ENCODE measurements at regions not wholly inside any gene's neighbourhood (a gene's known extent, or its start where the extent isn't known, plus 50 kb on each side); places are given as distances from the start of the nearest gene placed in this dataset.

DNA sequence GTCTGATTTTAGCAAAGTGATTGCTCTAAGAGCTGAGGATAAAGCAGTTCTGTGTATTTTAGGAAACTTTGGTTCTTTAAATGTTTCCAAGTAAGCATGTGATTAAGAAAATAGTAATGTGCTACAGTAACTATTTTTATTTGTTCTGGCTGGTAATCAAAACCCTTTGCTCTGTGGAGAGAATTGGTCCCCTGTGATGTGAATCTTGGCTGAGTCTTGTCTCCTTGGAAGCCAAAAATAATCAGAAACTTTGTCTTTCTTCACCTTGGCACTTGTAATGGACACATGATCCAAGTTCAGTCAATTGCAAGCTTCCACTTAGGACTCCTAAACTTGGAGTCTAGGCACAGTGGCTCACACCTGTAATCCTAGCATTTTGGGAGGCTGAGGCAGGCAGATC lies 422.7 kb upstream of the CDH20 start:
- in situ Hi-C loops (cut with HindIII; ENCODE audit: low pct_unique_long_range_greater_than_20kb, low sequenced_read_pairs) (no loop called here), intact Hi-C loops (cut with micrococcal nuclease; ENCODE audit: unreplicated experiment) (no loop called here)
- DNase-seq (ENCODE audit: low read depth, low spot score) (no peak), ATAC-seq (no peak)
- CTCF ChIA-PET: no interaction called here
- H3K4me3 ChIP-seq (ENCODE audit: low read depth in 2 of 2, low read length in 2 of 2): no peak overlapping the region
- H3K27ac ChIP-seq (ENCODE audit: low read length): no peak overlapping the region
- no TSS peak for BruUV-seq (replicated peaks)
- TF ChIP-seq POLR2AphosphoS5 (IDR thresholded peaks at IDR 0.05; ENCODE audit: low read depth, low read length) (no peak), CTCF (IDR thresholded peaks at IDR 0.05) (no peak), TCF7L2 (IDR thresholded peaks at IDR 0.05; ENCODE audit: low read depth, low read length) (no peak), SIN3A (IDR thresholded peaks at IDR 0.05; ENCODE audit: borderline replicate concordance, insufficient read depth, low read depth, low read length) (no peak)
- TF ChIP-seq, protein P1, sequence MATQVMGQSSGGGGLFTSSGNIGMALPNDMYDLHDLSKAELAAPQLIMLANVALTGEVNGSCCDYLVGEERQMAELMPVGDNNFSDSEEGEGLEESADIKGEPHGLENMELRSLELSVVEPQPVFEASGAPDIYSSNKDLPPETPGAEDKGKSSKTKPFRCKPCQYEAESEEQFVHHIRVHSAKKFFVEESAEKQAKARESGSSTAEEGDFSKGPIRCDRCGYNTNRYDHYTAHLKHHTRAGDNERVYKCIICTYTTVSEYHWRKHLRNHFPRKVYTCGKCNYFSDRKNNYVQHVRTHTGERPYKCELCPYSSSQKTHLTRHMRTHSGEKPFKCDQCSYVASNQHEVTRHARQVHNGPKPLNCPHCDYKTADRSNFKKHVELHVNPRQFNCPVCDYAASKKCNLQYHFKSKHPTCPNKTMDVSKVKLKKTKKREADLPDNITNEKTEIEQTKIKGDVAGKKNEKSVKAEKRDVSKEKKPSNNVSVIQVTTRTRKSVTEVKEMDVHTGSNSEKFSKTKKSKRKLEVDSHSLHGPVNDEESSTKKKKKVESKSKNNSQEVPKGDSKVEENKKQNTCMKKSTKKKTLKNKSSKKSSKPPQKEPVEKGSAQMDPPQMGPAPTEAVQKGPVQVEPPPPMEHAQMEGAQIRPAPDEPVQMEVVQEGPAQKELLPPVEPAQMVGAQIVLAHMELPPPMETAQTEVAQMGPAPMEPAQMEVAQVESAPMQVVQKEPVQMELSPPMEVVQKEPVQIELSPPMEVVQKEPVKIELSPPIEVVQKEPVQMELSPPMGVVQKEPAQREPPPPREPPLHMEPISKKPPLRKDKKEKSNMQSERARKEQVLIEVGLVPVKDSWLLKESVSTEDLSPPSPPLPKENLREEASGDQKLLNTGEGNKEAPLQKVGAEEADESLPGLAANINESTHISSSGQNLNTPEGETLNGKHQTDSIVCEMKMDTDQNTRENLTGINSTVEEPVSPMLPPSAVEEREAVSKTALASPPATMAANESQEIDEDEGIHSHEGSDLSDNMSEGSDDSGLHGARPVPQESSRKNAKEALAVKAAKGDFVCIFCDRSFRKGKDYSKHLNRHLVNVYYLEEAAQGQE (IDR thresholded peaks at IDR 0.05; ENCODE audit: insufficient read depth in 1 of 2, low read depth in 2 of 2, low read length in 1 of 2): no peak
- H3K4me1 ChIP-seq (ENCODE audit: control insufficient read depth, insufficient read depth, low read length): no peaks in the 10 kb centered on the region
- H3K36me3 ChIP-seq (ENCODE audit: control insufficient read depth, insufficient read depth, low read length): no peaks in the 10 kb centered on the region
- POLR2A ChIA-PET: no interaction called here
- H3K27me3 ChIP-seq (ENCODE audit: control insufficient read depth, insufficient read depth, low read length): no peaks in the 10 kb centered on the region
- no peaks in the 10 kb centered on the region for H3K9me3 ChIP-seq (ENCODE audit: control insufficient read depth, insufficient read depth, low read depth, low read length)

- Histone ChIP-seq H3K27ac (ENCODE audit: low read length) (no peak overlapping the region), H3K9me3 (ENCODE audit: control insufficient read depth, insufficient read depth, low read depth, low read length) (no peaks in the 10 kb centered on the region), H3K4me1 (ENCODE audit: control insufficient read depth, insufficient read depth, low read length) (no peaks in the 10 kb centered on the region), H3K4me3 (ENCODE audit: low read depth in 2 of 2, low read length in 2 of 2) (no peak overlapping the region), H3K36me3 (ENCODE audit: control insufficient read depth, insufficient read depth, low read length) (no peaks in the 10 kb centered on the region), H3K27me3 (ENCODE audit: control insufficient read depth, insufficient read depth, low read length) (no peaks in the 10 kb centered on the region)
- BruUV-seq (replicated peaks): no TSS peak
- ATAC-seq: no peak
- DNase-seq (ENCODE audit: low read depth, low spot score): no peak
- TF ChIP-seq CTCF (IDR thresholded peaks at IDR 0.05) (no peak), POLR2AphosphoS5 (IDR thresholded peaks at IDR 0.05; ENCODE audit: low read depth, low read length) (no peak), TCF7L2 (IDR thresholded peaks at IDR 0.05; ENCODE audit: low read depth, low read length) (no peak), SIN3A (IDR thresholded peaks at IDR 0.05; ENCODE audit: borderline replicate concordance, insufficient read depth, low read depth, low read length) (no peak)
- TF ChIP-seq, protein P1 (IDR thresholded peaks at IDR 0.05; ENCODE audit: insufficient read depth in 1 of 2, low read depth in 2 of 2, low read length in 1 of 2): no peak
- ChIA-PET CTCF (no interaction called here), POLR2A (no interaction called here)
- intact Hi-C loops (cut with micrococcal nuclease; ENCODE audit: unreplicated experiment) (no loop called here), in situ Hi-C loops (cut with HindIII; ENCODE audit: low pct_unique_long_range_greater_than_20kb, low sequenced_read_pairs) (no loop called here)
Measured at GRCh38 chr18:60911504-60911903, 421.7 kb upstream of the CDH20 start.
